CD4-positive, alpha-beta T cell treated with Interleukin-17A for 4 hours (primary cell): ENCODE measurements at regions not wholly inside any gene's neighbourhood (a gene's known extent, or its start where the extent isn't known, plus 50 kb on each side); places are given as distances from the start of the nearest gene placed in this dataset.

Experiments
- DNase-seq: peaks from one replicate; pipeline ENCODE4 v3.0.0-alpha.2; 2020; ENCODE audit warnings: mixed read lengths

DNA sequence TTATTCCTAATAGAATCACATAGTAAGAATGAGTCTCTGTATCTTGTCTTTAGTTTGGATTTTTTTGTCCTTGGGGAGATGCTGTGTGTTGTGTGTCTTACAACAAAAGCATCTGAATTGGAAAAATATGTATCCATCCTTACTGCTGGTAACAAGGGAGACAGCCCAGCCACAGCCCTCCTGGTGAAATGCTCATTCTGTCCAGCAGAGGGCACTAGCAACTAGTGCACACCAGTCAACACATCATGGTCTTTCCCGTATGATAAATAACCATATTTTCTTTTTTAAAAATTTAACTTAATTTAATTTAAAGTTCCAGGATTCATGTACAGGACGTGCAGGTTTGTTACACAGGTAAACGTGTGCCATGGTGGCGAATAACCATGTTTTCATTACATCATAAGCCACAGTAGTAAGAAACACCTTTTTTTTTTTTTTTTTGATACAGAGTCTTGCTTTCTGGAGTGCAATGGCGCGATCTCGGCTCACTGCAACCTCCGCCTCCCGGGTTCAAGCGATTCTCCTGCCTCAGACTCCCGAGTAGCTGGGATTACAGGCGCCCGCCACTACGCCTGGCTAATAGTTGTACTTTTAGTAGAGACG lies 245.1 kb downstream of the PTBP2 start:
- peak; percentile 73 for DNase-seq

DNA sequence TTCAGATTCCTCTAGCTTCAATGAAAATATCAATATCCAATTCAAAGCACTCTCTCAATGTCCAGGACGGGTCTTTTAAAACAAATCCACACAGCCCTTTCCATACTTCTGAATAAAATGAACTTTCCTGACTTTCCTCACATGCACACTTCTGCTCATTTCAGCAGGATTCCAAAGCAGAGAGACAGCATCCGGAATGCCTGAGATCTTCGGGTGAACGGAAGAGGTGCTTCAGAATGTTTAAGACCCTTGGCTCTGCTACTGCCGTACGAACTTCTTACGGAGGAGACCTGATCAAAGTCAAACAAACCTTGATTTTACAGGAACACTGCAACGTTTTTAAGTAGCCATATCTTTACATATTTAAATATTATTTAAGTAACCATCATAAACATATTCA lies 245.7 kb downstream of the PTBP2 start:
- DNase-seq: no peak

DNA sequence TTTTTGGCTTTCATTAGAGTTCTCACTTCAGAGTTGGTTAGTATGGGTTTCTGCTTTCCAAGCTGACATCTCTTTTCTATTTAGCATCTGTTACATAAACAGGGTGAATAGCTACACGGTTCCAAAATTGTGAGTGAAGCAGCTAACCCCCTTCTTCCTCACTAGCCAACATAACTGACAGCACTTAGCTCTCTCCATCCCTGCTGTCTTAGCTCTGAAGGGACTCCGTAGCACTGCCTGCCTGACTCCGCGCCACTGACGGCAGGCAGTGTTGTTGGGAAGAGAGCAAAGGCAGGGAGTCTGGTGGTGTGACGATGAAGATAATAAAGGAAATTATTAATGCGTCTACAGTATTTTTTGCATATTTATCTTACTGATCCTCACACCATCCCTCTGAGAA lies 247.0 kb downstream of the PTBP2 start:
- DNase-seq: no peak

DNA sequence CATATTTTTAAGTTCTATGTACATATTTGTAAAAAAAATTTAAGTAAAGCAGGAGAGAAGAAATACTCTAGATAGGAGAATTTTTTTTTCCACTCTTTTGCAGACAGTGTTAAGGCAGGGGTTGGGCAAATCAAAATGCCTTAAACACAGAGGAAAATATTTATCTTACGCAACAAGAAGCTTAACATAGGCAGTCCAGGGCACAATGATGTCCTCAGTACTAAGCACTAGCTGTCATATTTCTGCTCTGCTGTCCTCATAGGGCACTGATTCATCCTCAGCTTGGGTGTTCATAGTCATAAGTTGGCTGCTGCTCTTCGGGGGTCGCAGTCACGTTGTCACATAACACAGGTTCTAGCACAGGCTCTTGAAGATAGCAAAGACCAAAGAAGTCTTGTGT lies 247.4 kb downstream of the PTBP2 start:
- no peak for DNase-seq

DNA sequence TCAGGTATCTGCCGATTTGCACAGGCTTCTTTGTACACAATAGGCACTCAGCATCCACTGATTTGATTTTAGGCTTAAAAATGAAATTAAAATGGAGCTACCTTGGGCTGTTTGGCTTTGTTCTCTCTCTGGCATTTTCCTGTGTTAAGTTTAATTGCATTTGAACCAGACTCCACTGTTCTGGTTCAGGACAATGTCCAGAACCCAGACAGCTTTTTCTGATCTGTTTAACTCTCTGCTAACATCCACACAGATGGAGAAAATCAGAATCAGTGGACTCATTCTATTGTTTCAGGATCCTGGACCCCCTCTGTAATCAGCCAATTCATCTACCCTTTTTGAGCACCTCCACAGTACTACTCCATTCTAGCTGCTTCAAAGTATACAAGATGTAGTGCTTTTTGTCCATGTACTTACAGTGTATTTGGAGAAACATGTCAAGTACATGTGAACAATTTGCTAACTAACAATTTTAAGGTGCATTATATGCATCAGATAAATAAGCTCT lies 248.1 kb downstream of the PTBP2 start:
- no peak for DNase-seq

DNA sequence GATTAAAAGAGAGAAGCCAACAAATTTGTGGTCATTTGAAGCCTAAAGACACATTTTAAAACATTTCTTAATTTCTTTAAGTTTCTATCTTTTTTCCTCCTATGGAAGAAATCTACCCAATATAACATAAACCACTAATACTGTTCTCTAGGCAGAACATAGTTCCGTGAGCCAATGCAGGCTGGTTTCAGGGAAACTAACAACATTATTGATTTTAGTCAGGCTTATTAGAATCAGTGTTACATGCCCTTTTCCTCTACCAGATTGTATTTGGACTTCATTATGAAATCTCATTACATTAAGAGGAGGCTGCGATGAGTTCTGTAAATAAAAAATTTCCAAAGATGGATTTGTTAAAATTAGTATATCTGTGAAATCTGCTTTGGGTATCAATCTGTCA lies 249.9 kb downstream of the PTBP2 start:
- DNase-seq: no peak

DNA sequence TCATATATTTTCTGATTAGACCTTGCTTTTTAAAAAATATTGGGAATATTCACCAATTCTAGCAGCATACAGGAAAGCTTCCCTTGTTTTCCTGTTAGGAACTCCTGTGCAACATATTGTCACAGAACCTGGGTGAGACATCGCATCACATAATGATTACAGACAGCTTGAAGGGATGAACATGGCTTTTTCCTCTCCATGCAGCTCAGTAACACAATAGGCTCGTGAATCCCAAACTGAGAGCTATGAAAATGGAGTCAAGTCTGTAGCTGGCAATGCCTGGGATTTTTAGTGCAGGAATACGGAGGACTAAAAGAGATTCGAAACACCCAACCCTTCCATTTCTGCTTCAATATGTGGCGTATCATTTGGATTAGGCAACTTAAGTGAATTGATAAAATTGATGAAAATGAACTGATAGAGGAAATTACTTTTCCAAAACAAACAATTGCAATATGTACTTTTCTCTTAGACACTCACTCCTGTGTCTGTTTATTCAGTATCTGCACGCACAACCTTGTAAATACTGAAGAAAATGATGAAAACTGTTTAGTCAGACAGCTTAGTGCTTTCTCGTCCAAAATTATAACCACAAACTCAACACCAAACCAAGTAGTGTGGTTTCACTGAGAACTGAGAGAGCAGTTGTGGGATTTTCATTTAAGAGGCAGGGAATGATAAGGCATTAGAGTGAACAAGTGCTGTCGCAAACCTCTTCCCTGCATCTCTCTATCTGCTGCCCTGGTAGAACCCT lies 250.4 kb downstream of the PTBP2 start:
- DNase-seq: no peak

DNA sequence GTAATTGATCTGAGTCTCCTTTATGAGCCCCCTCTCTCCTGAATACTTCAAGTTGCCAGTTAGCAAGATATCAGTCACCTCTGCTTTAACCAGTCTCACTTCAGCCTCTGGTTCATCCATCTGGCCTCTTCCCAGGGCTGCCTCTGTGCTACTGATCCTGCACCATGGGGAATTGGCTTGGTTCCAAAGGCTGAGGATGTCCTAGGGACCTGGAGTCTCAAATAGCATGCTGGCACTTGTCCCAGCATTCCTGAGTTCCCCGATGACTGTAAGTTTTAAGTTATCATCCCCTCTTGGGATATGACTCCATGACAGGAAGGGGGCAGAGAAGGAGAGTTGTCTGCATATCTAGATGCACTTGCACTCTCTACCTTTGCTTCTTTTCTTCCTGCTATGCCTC lies 252.0 kb downstream of the PTBP2 start:
- no peak for DNase-seq

DNA sequence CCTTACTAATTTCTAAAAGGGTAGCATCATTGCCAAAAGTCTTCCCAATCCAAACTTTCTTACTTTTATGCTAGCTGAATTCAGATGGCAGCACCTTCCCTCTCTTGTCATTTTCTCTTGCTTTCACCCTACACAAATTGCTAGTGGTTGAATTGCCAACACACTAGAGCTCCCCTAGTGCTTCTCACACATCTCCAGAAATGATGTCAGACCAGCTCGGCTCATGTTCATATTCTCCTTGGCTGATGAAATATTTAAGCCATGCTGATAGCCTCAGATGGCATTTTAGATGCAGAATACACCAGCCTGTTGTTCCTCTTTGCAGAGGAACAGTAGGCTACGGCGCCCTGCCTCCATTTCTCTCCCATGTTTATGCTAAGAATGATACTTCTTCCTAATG lies 256.9 kb downstream of the PTBP2 start:
- DNase-seq: no peak

DNA sequence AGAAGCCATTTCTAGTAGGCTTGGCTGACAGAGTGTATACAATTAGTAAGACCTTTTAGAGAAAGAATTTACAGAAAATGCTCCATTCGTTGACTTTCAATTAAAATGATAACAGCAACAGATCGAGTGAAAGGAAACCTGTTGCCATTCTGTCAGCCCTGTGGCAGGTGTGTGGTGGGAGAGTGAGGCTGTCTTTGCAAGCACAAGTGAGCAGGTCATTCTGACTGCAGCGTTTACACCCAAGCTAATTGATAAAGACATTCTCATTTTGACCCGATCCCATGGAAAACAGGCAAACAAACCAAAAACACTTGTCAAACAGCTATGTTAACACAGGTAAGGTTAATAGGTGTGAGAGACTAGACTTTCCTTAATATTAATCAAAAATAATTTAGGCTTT lies 257.3 kb downstream of the PTBP2 start:
- DNase-seq: no peak

DNA sequence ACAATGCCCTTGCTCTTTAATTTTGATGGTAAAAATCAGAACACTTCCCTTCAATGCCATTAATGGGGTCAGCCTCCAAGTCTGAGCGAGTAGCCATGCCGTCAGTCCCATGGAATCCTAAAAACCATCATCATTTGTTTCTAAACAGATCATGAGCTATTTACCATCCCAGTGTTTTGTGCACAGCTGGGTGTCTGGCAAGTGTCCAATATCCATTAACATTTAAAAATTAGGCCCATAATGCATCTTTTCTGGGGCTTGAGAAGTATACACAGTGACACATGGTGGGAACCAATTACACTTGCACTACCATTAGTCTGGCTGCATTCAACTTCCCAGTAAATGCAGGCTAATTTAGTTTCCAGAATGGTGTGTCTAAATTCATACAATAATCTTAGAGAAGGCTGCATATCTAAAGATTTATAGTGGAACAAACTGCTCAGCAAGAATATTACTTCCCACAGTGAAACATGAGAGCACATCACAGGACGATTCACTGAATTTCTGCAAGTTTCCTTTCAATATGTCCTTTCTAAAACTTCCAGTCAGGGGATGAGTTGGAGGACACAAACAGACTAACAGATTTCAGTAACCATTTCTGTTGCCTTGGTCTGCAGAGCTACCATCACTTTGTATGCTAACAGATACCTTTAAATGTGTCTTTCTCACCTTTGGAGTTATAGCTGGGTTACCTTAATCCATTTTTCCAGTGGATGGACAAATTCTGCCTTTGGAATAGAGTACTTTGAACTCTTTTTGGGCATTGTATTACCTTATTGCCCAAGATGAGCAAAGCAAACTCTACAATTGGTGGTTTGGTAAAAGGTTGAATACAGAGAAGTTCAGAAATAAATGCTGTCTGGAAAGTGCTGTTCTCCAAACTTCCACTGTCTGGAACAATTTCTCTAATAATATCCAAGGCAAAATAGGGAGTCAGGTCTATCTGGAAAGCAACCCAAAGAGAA lies 258.0 kb downstream of the PTBP2 start:
- no peak for DNase-seq

DNA sequence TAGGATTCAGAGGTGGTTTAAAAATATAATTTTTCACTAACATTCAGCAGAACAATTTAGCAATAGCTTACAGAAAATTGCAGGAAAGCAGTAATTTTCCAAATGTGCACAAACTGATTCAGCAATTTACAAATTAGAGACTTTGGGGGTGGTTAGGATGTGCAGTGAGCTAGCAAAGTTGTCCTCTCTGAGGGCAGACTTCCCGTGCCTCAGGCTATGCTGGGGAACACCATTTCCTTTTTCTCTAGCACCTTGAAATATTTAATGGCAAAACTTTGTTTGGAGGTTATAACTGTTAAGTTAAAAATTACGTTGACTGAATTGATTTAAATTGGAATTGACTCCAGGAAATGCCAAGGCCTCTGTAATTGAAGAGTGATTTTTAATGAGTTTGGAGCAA lies 258.9 kb downstream of the PTBP2 start:
- no peak for DNase-seq

DNA sequence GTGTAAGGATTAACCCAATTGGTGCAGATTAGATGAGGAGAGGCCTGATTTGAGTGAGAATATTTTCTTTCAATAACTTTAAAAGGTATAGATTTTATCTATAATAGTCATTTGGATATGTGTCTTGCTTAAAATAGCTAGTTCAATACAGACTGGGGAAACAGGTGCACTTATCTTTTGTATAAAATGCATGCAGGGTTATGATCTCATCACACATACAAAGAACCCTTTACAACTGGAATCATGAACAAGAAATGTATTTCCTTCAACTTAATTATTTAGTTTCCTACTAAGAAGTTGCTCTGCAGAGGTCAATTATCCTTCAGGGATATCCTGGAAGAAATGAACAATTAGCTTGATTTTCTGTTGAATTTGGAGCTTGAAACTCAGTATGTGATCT lies 259.6 kb downstream of the PTBP2 start:
- no peak for DNase-seq

DNA sequence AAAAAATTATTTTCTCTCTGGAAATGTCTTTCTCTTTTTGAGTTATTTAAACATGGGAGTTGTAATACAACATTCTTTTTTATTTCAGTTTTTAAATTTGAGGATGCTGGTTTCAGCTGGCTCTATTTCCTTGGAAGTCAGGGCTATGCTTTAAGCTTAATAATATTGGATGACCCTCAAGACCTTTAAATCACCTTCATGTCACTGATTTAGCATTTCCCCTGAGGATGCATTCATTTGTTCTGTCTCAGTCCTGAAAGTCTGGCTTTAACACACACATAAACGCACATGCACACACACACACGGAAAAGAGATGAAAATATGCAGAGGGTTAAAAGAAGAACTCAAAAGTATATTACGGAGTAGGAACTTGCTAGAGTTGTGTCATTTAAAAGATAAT lies 260.5 kb downstream of the PTBP2 start:
- DNase-seq: no peak

DNA sequence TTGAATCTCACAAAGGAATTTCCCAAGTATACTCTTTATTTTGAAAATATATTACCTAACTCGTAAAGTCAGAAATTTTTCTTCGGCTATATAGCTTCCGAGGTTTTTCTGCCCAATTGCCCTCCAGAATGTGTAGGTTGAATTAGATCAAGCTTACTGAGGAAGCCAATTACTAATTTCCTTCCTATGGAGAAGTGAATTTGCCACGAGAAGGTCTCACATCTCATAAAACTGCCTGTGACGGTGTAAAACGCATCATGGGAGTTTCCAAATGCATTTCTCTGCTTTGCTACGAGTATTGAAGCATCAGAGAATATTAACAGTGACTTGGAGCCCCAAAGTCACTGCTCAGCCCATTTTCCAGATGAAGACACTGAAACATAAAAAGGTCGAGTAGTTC lies 262.3 kb downstream of the PTBP2 start:
- no peak for DNase-seq

DNA sequence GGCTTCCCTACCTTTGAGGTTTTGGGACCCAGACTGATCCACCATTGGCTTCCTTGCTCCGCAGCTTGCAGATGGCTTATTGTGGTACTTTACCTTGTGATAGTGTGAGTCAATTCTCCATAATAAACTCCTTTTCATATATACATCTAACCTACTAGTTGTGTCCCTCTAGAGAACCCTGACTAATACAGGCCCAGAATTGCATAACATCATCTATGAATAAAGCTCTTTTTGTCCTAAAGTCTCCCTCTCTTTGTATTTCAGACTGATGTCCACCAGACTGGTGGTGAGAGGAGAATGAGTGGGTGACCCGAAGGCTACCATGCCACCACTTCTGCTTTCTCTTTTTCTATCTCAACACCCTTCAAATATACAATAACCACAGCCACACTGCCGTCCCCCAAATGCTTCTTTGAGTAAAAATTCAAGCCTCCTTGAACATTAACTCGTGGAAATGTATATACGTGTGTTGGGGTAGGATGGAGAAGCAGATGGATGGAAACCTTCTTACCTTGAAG lies 265.7 kb downstream of the PTBP2 start:
- DNase-seq: no peak

DNA sequence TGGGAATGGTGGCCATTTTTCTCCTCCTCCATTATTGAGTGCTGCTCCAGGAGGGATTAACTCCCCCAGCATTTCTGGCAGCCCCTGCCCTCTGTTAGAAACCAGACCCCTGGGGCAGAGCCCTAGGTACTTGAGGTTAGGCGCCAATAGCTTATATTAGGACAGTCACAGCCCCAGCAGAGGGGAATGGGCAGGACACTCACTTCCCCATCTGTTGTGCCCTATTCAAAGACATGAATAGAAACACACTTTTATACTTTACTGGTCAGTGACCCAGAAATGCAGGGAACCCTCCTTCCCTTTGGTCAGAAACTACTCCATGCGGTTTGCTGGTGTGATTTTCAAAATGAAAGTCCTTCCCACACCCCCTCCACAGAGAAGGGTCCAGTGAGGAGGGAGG lies 267.7 kb downstream of the PTBP2 start:
- no peak for DNase-seq

DNA sequence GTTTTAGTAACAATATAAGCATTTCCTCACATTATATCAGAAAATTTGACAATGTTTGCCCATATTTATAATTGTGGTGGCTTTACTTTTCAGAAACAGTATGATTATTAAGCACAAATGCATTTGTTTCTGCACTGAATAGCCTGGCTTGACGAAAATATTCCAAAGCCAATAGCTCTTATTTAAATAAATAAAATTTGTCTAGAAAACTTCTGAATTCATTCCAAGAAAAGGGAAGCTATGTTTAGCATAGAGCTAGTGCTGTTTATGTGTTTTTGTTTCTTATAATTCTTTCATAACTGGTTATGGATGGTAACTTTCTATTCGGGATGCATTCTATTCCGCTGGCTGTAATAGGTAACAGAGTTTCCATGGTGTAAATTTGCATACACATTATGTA lies 268.6 kb downstream of the PTBP2 start:
- no peak for DNase-seq

DNA sequence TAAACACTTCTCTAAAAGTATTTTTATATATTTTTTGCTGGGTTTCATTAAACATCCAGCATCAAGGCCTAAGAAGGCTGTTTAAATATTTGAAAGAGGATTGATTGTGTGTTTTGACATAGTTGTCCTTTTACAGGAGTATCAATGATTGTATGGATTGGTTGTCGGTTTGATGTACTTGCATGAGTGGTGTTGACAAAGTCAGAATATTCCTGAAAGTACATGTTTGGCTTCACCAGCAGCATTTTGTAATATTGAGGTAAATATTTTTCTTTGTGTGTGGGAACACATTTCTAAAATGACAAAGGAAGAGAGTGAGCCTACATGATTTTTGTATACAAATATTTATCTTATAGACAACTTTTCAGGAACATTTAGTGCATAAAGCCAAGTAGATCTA lies 269.7 kb downstream of the PTBP2 start:
- DNase-seq: no peak

DNA sequence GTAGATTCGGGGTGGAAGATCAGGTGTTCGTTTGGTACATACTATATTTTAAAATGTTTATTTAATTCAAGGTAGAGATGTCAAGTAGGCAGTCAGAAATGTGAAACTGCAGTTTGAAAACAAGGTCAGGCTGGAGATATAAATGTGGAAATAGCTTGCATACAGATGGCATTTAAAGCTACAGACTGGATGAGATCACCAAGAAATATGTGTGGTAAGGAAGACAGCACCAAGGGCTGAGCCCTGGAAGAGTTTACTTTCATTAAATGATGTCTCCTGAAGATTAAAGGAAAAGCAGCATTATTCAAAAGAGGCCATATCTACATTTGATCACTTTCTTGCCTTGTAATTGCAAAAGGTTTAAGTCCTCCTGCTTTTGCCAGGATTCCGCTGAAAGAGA lies 271.3 kb downstream of the PTBP2 start:
- DNase-seq: no peak

DNA sequence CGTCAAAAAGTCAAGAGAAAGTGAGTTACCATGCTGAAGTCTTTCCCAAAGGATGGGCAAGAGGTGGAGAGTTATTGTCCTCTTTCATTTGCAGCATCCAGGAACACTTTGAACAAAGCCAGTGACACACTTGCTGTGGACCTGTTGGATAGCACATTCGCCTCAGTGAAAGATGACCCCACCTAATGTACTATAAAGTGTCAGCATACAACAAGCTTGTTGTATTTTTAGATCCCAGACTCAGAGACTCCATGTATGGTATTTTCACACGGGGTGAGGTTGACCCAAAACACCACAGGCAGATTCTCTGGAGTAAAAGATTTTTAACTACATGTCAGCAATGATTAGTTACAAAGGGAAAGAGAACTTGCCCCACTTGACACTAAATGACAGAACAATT lies 273.8 kb downstream of the PTBP2 start:
- no peak for DNase-seq

DNA sequence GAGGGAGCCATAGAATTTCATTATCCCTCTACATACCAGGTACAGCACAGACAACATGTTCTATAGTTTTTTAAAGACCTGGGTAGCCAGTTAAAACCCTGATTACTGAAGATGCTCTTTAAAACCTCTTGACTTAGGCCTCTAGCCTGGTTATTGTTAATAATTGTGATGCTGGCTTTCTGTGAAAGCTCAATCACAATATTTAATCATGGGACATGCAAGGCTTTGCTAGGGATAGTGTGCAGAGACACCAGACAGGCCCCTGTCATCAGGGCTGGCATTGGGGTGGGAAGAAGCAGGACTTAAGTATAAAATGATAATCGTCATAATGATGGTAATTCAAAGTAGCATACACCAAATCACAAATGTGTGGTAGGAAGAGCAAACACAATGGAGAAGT lies 274.4 kb downstream of the PTBP2 start:
- DNase-seq: no peak

DNA sequence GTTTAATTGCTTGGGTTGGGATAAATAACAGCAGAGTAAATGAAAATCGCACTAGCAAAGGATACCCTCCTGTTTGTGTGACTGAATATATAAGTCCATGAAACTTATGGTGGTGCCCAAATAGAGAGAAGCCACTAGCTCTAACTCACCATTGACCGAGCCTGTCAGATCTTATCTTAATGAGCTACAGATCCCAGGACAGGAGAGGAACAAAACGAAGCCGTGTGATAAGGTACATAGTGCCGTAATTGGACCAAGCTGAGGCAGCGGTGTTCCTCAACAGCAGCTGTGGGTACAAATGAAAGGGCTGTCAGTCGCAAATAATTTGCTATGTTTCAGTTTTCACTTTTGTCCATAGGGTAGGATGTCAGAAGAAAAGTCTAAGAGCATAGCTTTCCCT lies 276.1 kb downstream of the PTBP2 start:
- no peak for DNase-seq
